ENCODE measurements at regions not wholly inside any gene's neighbourhood (a gene's known extent, or its start where the extent isn't known, plus 50 kb on each side); places are given as distances from the start of the nearest gene placed in this dataset.

- no peak for TF ChIP-seq HDGF (IDR thresholded peaks at IDR 0.05)
- TF ChIP-seq RUNX3 (IDR thresholded peaks at IDR 0.05; ENCODE audit: low read length), result no peak
- no peak for TF ChIP-seq CREM (IDR thresholded peaks at IDR 0.05; ENCODE audit: low read depth)
These were observed 337.4 kb upstream of the ZWINT start (continued) for GRCh38 chr10:56698506-56698905.

GRCh38 chr10:56679578-56679977 lies 318.5 kb upstream of the ZWINT start:
- no peak overlapping the region for H2AFZ ChIP-seq (ENCODE audit: control insufficient read depth, low read depth, low read length)
- DNase-seq (ENCODE audit: low read depth, low spot score) (no peak), FAIRE-seq (no peak), ATAC-seq (no peak)
- H4K20me1 ChIP-seq (ENCODE audit: control insufficient read depth, insufficient read depth), result no peaks in the 10 kb centered on the region
- no peaks in the 10 kb centered on the region for H3K79me2 ChIP-seq (ENCODE audit: control insufficient read depth, insufficient read depth, low read length)
- H3K9ac ChIP-seq (ENCODE audit: control insufficient read depth, insufficient read depth, low read length), result no peak overlapping the region
- ChIA-PET POLR2A (interaction anchor here (0.6 kb wide), 1 partner anchor 18 kb away, joined by 4 read pairs; no protein-coding TSS in a partner anchor), SMC1A (ENCODE audit: uncharacterized antibody, unreplicated experiment) (no interaction called here), RAD21 (ENCODE audit: unreplicated experiment) (no interaction called here), CTCF (interaction anchor here (1.3 kb wide), 1 partner anchor 9 kb away, joined by 3 read pairs; no protein-coding TSS in a partner anchor)
- H3K4me1 ChIP-seq (ENCODE audit: control insufficient read depth, insufficient read depth, low read length), result no peaks in the 10 kb centered on the region
- H3K4me2 ChIP-seq (ENCODE audit: control insufficient read depth, insufficient read depth), result no peak overlapping the region
- no peaks in the 10 kb centered on the region for H3K36me3 ChIP-seq (ENCODE audit: control insufficient read depth in 2 of 2, insufficient read depth in 2 of 2, low read length in 1 of 2)
- H3K4me3 ChIP-seq, result no peak overlapping the region
- H3K9me3 ChIP-seq (replicated peaks; ENCODE audit: control insufficient read depth, insufficient read depth, low read length), result no peaks in the 10 kb centered on the region
- no peak overlapping the region for H3K27ac ChIP-seq (ENCODE audit: control insufficient read depth, insufficient read depth)
- BruUV-seq (replicated peaks), result no TSS peak
- intact Hi-C loops (cut with micrococcal nuclease; ENCODE audit: unreplicated experiment) (no loop called here), in situ Hi-C loops (cut with MboI) (no loop called here)
- H3K27me3 ChIP-seq (replicated peaks in 1 of 2; ENCODE audit: control insufficient read depth in 2 of 2, insufficient read depth in 2 of 2, low read length in 1 of 2), result no peaks in the 10 kb centered on the region
- TF ChIP-seq STAT3 (IDR thresholded peaks at IDR 0.05; ENCODE audit: low read depth, low read length), result no peak
- TF ChIP-seq ZNF687 (IDR thresholded peaks at IDR 0.05), result no peak
- no peak for TF ChIP-seq GABPA (IDR thresholded peaks at IDR 0.05; ENCODE audit: low read depth)
- no peak for TF ChIP-seq BCL11A (IDR thresholded peaks at IDR 0.05; ENCODE audit: low read depth, low read length)
- TF ChIP-seq NR2C2 (IDR thresholded peaks at IDR 0.05; ENCODE audit: borderline replicate concordance, control insufficient read depth, insufficient read length, low read depth), result no peak
- no peak for TF ChIP-seq HDAC6 (IDR thresholded peaks at IDR 0.05; ENCODE audit: unreplicated experiment)
- TF ChIP-seq BHLHE40 (IDR thresholded peaks at IDR 0.05; ENCODE audit: borderline replicate concordance in 1 of 2, low read depth in 2 of 2, low read length in 1 of 2), result no peak
- no peak for TF ChIP-seq NFIC (IDR thresholded peaks at IDR 0.05; ENCODE audit: low read depth, low read length)
- TF ChIP-seq SP1 (IDR thresholded peaks at IDR 0.05; ENCODE audit: low read depth, low read length), result no peak
- TF ChIP-seq SIX5 (IDR thresholded peaks at IDR 0.05; ENCODE audit: low read depth, low read length, severe bottlenecking), result no peak
- no peak for TF ChIP-seq CHD2 (IDR thresholded peaks at IDR 0.05; ENCODE audit: borderline replicate concordance, low read depth, low read length)
- no peak for TF ChIP-seq E2F8 (IDR thresholded peaks at IDR 0.05; ENCODE audit: low read depth, partially characterized antibody)
- TF ChIP-seq SKIL (IDR thresholded peaks at IDR 0.05; ENCODE audit: low read depth, poor library complexity, severe bottlenecking), result no peak

Measured in GM12878 (cell line).